22Rv1 (cell line): ENCODE measurements at regions not wholly inside any gene's neighbourhood (a gene's known extent, or its start where the extent isn't known, plus 50 kb on each side); places are given as distances from the start of the nearest gene placed in this dataset.
"Not testable (repeated sequence)": the region's sequence is repeated elsewhere in the genome, so short reads cannot be mapped to it uniquely, and the experiment has no call there.

Experiments used
- ZFX ChIP-seq: fragments of 450-650 bp; IDR thresholded peaks from 2 replicates; pipeline ENCODE4 v1.6.1; 2017; ENCODE audit warnings: antibody characterized with exemption, borderline replicate concordance
- TF ChIP-seq, protein P1 (sequence below): fragments of 450-650 bp; IDR thresholded peaks from 2 replicates; pipeline ENCODE4 v1.5.1; 2017; ENCODE audit warnings: mild to moderate bottlenecking

DNA sequence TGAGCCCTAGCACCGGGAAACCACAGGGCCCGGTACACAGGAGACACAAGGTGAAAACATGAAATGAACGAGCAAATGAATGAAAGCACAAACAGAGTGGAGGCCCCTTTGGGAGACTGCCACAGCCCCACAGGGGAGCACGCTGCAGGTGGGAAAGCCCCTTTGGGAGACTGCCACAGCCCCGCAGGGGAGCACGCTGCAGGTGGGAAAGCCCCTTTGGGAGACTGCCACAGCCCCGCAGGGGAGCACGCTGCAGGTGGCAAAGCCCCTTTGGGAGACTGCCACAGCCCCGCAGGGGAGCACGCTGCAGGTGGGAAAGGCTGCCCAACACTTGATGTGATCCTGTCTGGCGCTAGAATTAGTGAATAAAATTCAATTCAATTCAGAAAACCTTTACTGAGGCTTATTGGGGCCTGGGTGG lies 623.0 kb downstream of the UQCRFS1 start:
- TF ChIP-seq, protein P1, sequence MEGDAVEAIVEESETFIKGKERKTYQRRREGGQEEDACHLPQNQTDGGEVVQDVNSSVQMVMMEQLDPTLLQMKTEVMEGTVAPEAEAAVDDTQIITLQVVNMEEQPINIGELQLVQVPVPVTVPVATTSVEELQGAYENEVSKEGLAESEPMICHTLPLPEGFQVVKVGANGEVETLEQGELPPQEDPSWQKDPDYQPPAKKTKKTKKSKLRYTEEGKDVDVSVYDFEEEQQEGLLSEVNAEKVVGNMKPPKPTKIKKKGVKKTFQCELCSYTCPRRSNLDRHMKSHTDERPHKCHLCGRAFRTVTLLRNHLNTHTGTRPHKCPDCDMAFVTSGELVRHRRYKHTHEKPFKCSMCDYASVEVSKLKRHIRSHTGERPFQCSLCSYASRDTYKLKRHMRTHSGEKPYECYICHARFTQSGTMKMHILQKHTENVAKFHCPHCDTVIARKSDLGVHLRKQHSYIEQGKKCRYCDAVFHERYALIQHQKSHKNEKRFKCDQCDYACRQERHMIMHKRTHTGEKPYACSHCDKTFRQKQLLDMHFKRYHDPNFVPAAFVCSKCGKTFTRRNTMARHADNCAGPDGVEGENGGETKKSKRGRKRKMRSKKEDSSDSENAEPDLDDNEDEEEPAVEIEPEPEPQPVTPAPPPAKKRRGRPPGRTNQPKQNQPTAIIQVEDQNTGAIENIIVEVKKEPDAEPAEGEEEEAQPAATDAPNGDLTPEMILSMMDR: not testable (repeated sequence)
- TF ChIP-seq ZFX: not testable (repeated sequence)
